MV-4-11 (cell line): ENCODE measurements at regions not wholly inside any gene's neighbourhood (a gene's known extent, or its start where the extent isn't known, plus 50 kb on each side); places are given as distances from the start of the nearest gene placed in this dataset.
A peak's percentile ranks its signal among the peaks of the same experiment; 100 is the strongest.
"Not testable (repeated sequence)": the region's sequence is repeated elsewhere in the genome, so short reads cannot be mapped to it uniquely, and the experiment has no call there.

ENCODE experiments used
- DNase-seq: peaks from one replicate; lab custom pipeline; 2025; lab: John Stamatoyannopoulos, UW

- not testable (repeated sequence) for DNase-seq
These were observed 252.0 kb upstream of the USP25 start for GRCh38 chr21:15477773-15478172.

- DNase-seq, result no peak
These were observed 249.6 kb upstream of the USP25 start for GRCh38 chr21:15480160-15480559.

- peak; percentile 84 for DNase-seq
These were observed 246.5 kb upstream of the USP25 start for GRCh38 chr21:15483138-15483780.

- no peak for DNase-seq
These were observed 243.2 kb upstream of the USP25 start for GRCh38 chr21:15486460-15487195.

DNA sequence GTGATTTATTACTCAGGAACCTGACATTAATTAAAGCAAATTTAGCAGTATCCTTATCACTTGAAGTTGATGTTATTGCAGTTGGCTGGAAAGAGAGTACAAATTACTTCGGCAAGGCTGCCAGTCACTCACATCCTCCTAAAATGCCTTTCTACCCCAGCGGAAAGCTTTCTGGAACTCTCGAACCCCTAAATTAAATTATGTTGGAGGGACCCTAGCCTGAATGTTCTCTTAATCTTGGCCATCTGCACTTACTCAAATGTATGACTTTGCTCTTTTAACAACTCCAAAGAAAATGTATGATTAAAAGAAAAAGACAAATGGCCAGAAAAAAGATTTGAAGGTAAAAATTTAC, 242.6 kb upstream of the USP25 start:
- DNase-seq, result no peak

DNA sequence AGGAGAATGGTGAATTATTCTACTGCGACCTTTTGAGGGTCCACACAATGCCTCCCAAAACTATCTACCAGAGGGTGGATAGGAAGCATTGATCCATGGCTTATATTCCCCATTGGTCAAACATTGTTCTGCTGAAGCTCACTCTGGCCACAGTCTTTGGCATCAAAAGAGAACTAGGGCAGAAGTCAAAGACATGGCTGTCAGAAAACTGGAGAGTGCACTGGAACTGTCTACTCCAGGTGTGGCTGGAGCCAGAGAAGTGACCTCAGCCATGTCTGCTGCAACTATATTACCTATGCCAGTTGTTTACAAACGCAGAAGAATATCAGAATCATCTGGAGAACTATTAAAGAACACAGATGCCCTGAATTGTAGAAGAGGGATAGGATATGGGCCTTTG, 238.7 kb upstream of the USP25 start:
- no peak for DNase-seq

- DNase-seq, result no peak
These were observed 236.1 kb upstream of the USP25 start for GRCh38 chr21:15493646-15494045.

- DNase-seq, result no peak
These were observed 235.3 kb upstream of the USP25 start for GRCh38 chr21:15494481-15494880.

DNA sequence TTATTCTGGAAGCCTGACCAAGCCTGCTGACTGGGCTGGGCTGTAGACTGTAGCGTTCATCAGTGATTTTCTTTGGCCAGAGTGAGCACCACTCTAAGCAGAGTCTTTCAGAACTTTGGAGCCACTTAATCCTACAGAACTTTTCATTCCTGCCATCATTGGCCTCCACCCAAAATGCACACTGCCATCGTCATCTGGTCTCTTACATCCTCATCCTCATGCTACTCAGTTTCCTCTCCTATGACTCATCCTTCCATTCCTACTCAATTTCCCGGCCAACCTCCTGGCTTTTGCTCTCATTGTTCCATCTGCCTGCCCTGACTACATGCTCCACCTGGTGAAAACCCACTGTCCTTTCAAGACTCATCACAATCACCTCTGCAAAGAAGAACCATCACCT, 233.8 kb upstream of the USP25 start:
- DNase-seq, result no peak

- DNase-seq, result peak; percentile 18
These were observed 232.9 kb upstream of the USP25 start for GRCh38 chr21:15496911-15497310.

DNA sequence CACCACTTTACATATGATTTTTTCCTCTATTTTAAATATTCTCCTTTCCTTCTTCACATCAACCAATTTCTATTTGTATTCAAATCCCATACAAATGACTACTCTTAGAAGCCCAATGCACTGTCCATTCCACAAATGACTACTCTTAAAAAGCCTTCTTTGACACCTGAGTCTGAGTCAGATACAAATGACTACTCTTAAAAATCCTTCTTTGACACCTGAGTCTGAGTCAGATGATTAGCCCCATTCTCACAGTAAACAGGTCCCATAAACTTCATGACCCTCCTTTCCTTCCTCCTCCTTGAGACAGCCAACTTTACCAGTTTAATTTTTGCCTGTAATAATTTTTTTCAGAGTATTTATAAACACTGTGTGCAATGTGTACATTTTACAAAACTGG, 231.3 kb upstream of the USP25 start:
- DNase-seq, result no peak

DNA sequence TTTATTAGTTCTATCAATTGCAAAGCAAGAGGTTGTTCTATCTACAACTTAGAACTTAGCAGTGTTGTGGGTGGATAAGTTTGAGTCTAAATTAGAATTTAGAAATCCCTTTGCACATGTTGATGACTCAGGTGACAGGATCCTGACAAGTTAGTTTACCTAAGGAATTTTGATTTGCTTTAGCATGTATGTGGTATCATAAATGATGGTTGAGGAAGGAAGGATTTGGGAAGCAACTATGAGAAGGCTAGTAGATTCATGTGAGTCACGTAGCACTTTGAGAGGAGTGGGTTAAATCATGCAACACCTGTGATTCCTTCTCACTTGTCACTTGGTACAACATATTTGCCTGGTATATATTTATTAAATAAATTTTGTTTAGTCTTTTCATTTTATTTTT, 223.7 kb upstream of the USP25 start:
- no peak for DNase-seq

DNA sequence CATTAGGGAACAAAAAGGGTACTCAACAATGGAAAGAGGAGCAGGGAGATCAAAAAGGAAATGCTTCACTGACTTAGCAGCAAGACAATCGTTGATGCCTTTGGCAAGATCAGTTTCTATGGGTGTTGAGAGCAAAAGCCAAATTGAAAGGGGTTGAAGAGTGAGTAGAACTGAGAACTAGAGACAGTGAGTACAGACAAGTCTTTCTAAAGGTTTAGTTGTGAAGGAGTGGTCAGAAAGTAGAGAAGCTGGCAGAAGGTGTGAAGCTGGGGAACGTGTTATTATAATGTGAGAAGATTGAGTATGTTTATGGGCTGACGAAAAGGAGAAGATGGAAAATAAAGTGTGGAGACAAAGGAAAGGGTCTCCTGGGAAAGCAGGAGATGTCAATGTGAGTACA, 221.2 kb upstream of the USP25 start:
- DNase-seq, result no peak

- peak; percentile 85 for DNase-seq
These were observed 215.5 kb upstream of the USP25 start for GRCh38 chr21:15514073-15514946.

GRCh38 chr21:15515908-15516307, 213.9 kb upstream of the USP25 start:
- DNase-seq, result no peak

GRCh38 chr21:15517394-15517793, 212.4 kb upstream of the USP25 start:
- peak; percentile 21 for DNase-seq

- DNase-seq, result no peak
These were observed 208.8 kb upstream of the USP25 start for GRCh38 chr21:15520811-15521643.

DNA sequence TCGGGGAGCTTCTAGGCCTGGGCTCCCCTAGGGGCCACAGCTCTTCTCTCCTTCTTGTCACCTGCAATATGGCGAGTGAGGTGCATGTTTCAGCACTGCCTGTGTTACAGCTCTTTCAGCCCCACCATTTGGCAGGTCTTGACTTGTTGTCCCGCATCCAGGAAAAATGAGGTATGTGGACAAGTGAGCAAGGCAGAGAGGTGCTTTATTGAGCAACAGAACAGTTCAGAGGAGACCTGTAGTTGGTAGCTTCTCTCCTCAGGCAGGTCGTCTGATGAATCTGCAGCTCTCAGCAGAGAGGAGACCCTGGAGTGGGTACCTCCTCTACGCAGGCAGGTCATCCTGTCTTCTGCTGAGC, 208.2 kb upstream of the USP25 start:
- DNase-seq, result no peak

DNA sequence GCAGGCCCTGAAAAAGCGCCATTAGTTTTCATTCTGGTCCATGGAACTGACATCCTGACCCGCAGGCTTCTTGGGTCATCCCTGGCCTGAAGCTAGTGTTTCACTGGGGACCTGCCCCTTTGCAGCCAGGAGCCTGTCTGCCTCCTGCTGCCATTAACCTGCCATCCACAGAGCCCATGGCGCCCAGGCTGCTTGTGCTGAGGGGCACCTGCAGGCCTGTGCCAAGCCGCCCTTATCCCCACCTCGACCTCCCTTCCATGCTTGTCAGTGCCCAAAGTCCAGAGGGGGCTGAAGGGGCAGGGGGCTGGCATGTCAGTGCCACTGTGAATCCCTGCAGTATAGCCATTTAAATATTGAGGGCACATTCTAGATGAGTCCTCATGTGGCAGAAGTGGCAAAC, 207.6 kb upstream of the USP25 start:
- no peak for DNase-seq

DNA sequence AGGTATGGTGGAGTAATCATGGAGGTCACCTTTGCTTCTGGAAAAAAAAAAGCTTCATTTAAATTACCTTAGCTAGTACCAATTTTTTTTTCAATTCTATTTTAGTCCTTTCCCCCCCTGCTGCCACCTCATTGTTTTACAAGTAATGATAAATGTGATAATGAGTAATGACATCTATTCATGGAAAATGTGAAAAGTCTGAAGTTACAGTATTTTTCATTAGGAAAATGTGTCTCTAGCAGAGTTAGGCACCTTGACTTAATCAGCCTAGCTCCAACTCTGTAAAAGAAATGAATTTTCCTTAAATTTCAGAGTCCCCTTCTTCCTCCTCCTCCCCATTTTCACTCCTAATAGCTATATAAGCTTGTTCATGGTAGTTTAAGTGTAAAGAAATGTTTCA, 204.9 kb upstream of the USP25 start:
- DNase-seq, result no peak

- DNase-seq, result no peak
These were observed 203.0 kb upstream of the USP25 start for GRCh38 chr21:15526798-15527197.

GRCh38 chr21:15528346-15528745, 201.4 kb upstream of the USP25 start:
- no peak for DNase-seq
